A673 (cell line): ENCODE measurements at regions not wholly inside any gene's neighbourhood (a gene's known extent, or its start where the extent isn't known, plus 50 kb on each side); places are given as distances from the start of the nearest gene placed in this dataset.
"Not testable (repeated sequence)": the region's sequence is repeated elsewhere in the genome, so short reads cannot be mapped to it uniquely, and the experiment has no call there.

Source experiments
- BruUV-seq: library from RNA; stranded (reverse); fragments of 400-500 nt; replicated peaks from 2 replicates; lab custom pipeline; 2021; lab: Mats Ljungman, UMichigan
- CTCF ChIA-PET: fragments of 300-600 bp; sonication (Branson Sonifier 250); formaldehyde crosslinking; loops from one replicate; lab custom pipeline; 2022; ENCODE audit warnings: antibody characterized with exemption; lab: Charles Lee
- POLR2A ChIA-PET: fragments of 300-600 bp; sonication (Branson Sonifier 250); formaldehyde crosslinking; loops from one replicate; lab custom pipeline; 2022; ENCODE audit warnings: antibody characterized with exemption; ENCODE audit not compliant: low non-redundant PET; lab: Charles Lee
- DNase-seq: peaks from one replicate; pipeline ENCODE4 v3.0.0-alpha.2; 2015; ENCODE audit warnings: low spot score
- H3K27ac ChIP-seq: fragments of 200-600 bp; sonication (generic); 2 replicates; pipeline ENCODE4 v1.5.1; 2016; ENCODE audit warnings: mixed run types, low read depth, mild to moderate bottlenecking, mixed read lengths, antibody characterized with exemption, low read length; ENCODE audit not compliant: poor library complexity, severe bottlenecking
- H3K27me3 ChIP-seq: fragments of 200-600 bp; sonication (generic); replicated peaks from 2 replicates; pipeline ENCODE4 v1.6.1; 2017; ENCODE audit warnings: mixed run types, low read depth, mild to moderate bottlenecking, mixed read lengths, antibody characterized with exemption, low read length; ENCODE audit not compliant: insufficient read depth, poor library complexity
- H3K36me3 ChIP-seq: fragments of 200-600 bp; sonication (generic); 2 replicates; pipeline ENCODE4 v1.6.1; 2016; ENCODE audit warnings: mixed run types, mild to moderate bottlenecking, mixed read lengths, antibody characterized with exemption, low read length; ENCODE audit not compliant: insufficient read depth, poor library complexity, severe bottlenecking
- H3K4me1 ChIP-seq: fragments of 200-600 bp; sonication (generic); 2 replicates; pipeline ENCODE4 v1.6.1; 2017; ENCODE audit warnings: mixed run types, mild to moderate bottlenecking, mixed read lengths, antibody characterized with exemption, low read length; ENCODE audit not compliant: insufficient read depth, poor library complexity, severe bottlenecking
- H3K4me3 ChIP-seq: fragments of 200-600 bp; sonication (generic); 2 replicates; pipeline ENCODE4 v1.5.1; 2016; ENCODE audit warnings: low read depth, mixed run types, mild to moderate bottlenecking, mixed read lengths, low read length; ENCODE audit not compliant: poor library complexity, severe bottlenecking
- H3K9me3 ChIP-seq: fragments of 200-600 bp; sonication (generic); 2 replicates; pipeline ENCODE4 v1.6.1; 2016; ENCODE audit warnings: mixed run types, low read depth, mild to moderate bottlenecking, mixed read lengths, antibody characterized with exemption, low read length; ENCODE audit not compliant: poor library complexity, severe bottlenecking
- EZH2 ChIP-seq: fragments of 200-600 bp; sonication (generic); IDR thresholded peaks from 2 replicates; pipeline ENCODE4 v1.6.1; 2017; ENCODE audit warnings: borderline replicate concordance, low read depth, mild to moderate bottlenecking, mixed read lengths, antibody characterized with exemption, low read length; ENCODE audit not compliant: poor library complexity, severe bottlenecking
- intact Hi-C: fragments of 100-400 bp; cut with micrococcal nuclease; formaldehyde crosslinking; loops from one replicate; pipeline ENCODE4 v1.10.0; 2022; ENCODE audit not compliant: unreplicated experiment
- TF ChIP-seq, protein P1 (sequence below): fragments of 300-800, 200-600 bp; sonication (generic); conservative IDR thresholded peaks from 2 replicates; pipeline ENCODE4 v1.5.1; 2017; ENCODE audit warnings: low read depth, mild to moderate bottlenecking, antibody characterized with exemption, low read length, moderate library complexity, mixed read lengths

DNA sequence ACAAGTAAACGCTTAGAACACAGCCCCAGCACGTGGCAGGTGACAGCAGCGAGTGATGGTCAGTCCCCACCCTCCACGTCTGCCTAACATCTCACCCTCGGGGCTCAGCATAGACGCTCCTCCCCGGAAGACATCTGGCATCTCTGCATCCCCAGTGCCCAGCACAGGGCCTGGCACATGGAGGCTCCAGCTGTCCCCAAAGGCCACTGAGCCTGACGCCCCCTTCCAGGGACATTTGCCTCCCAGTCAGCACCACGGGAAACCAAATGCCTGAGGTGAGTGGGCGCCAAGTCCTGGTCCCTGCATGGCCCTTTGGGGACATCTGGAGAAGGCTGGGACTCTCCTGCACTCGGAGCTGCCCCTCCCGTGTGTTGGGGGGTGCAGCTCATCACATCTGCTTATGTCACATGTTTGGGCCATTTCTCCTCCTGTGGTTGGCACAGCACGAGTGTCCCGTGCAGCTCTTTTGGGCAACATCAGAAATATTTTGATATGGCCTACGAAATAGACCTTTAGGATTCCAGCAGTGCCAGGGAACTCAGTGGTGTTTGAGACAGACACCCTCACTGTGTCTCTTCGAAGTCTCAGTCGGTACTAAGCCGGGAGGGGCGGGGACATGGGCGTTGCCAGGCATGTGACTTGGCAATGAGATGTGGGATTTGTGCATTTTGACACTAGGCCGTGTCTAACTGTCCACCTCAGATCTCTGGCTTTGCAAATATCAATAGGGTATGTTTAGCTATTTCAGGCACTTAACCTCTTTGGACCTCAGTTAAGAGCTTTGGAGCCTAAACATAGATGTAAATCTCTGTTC is 315.0 kb downstream of the PTPRU start:
- intact Hi-C loops: no loop called here
- BruUV-seq: no TSS peak

DNA sequence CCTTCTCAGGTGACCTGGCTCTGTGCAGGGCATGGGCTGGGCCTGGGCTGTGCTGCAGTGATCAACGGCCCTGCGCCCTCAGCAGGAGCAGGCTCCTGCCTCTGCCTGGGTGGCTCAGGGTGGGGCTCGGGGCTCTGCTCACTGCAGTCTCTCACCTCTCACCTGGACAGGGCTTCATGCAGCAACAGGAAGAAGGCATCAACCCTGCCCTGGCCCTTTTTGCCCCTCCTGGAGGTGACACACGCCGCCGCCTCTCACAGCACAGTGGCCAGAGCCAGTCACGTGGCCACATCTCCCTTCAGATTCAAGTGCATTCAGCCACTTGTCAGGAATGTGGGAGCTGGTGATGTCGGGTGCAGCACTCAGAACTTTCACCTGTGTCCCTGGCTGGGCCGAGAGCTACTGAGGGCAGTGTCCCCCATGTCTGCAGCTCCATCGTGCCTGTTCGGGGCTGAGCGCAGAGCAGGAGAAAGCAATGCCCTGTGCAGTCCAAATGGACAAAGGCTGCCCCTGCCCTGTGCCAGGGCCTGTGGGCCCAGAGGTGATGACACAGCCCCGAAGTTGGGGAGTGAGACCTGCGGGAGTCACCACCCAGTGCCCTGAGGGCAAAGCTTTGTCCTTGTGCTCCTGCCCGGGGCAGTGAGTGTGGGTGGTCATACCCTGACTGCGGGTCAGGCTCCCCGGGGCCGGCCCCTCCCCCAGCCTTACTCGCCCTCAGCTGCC is 314.0 kb downstream of the PTPRU start:
- no TSS peak for BruUV-seq

More for the DNA sequence above, 315.0 kb downstream of the PTPRU start:
- Histone ChIP-seq H3K4me3 (no peak overlapping the region), H3K36me3 (no peaks in the 10 kb centered on the region), H3K9me3 (no peaks in the 10 kb centered on the region), H3K27ac (no peak overlapping the region), H3K27me3 (no peaks in the 10 kb centered on the region), H3K4me1 (no peaks in the 10 kb centered on the region)
- CTCF ChIA-PET: no interaction called here
- TF ChIP-seq, protein P1, sequence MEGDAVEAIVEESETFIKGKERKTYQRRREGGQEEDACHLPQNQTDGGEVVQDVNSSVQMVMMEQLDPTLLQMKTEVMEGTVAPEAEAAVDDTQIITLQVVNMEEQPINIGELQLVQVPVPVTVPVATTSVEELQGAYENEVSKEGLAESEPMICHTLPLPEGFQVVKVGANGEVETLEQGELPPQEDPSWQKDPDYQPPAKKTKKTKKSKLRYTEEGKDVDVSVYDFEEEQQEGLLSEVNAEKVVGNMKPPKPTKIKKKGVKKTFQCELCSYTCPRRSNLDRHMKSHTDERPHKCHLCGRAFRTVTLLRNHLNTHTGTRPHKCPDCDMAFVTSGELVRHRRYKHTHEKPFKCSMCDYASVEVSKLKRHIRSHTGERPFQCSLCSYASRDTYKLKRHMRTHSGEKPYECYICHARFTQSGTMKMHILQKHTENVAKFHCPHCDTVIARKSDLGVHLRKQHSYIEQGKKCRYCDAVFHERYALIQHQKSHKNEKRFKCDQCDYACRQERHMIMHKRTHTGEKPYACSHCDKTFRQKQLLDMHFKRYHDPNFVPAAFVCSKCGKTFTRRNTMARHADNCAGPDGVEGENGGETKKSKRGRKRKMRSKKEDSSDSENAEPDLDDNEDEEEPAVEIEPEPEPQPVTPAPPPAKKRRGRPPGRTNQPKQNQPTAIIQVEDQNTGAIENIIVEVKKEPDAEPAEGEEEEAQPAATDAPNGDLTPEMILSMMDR: no peak
- no peak for TF ChIP-seq EZH2
- POLR2A ChIA-PET: no interaction called here
- DNase-seq: no peak

DNA sequence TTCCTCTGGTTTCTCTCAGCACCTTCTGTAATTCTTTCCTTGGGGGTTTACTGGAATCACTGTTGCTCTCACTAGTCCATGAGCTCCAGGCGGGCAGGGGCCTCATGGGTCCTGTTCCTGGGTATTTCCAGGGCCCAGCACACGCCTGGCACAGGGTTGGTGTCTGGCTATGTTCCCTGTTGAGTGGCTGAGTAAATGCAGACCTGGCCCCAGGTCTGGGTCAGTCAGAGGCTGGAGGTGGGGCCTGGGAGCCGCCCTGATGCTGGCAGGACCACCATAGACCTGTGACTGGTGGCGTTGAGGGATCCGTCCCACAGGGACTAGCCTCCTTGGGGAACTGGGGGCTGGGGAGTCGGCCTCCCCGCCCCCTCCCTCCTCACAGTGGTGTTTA is 313.4 kb downstream of the PTPRU start:
- BruUV-seq, intact Hi-C loops, H3K9me3 ChIP-seq, H3K4me1 ChIP-seq, H3K4me3 ChIP-seq, H3K27ac ChIP-seq, POLR2A ChIA-PET, DNase-seq, H3K36me3 ChIP-seq, CTCF ChIA-PET, H3K27me3 ChIP-seq: not testable (repeated sequence)

More for the DNA sequence above, 314.0 kb downstream of the PTPRU start:
- H3K27ac ChIP-seq: no peak overlapping the region
- POLR2A ChIA-PET: no interaction called here
- DNase-seq: no peak
- no peaks in the 10 kb centered on the region for H3K9me3 ChIP-seq
- no peaks in the 10 kb centered on the region for H3K36me3 ChIP-seq
- intact Hi-C loops: no loop called here
- no peaks in the 10 kb centered on the region for H3K27me3 ChIP-seq
- H3K4me1 ChIP-seq: no peaks in the 10 kb centered on the region
- H3K4me3 ChIP-seq: no peak overlapping the region
- CTCF ChIA-PET: no interaction called here
- TF ChIP-seq EZH2: no peak
- TF ChIP-seq, protein P1: no peak
